OCI-LY1 (cell line): ENCODE measurements at regions not wholly inside any gene's neighbourhood (a gene's known extent, or its start where the extent isn't known, plus 50 kb on each side); places are given as distances from the start of the nearest gene placed in this dataset.

Experiments used
- H2AFZ ChIP-seq: fragments of 200-600 bp; sonication (generic), shearing (Covaris generic); 2 replicates; pipeline ENCODE4 v1.6.0; 2014; ENCODE audit warnings: antibody characterized with exemption, mild to moderate bottlenecking, low read length
- H3F3A ChIP-seq: fragments of 200-600 bp; sonication (generic), shearing (Covaris generic); 2 replicates; pipeline ENCODE4 v1.6.0; 2014; ENCODE audit warnings: mild to moderate bottlenecking, antibody characterized with exemption, low read length, moderate library complexity; ENCODE audit not compliant: insufficient read depth
- H3K27ac ChIP-seq: fragments of 200-600 bp; sonication (generic); 2 replicates; pipeline ENCODE4 v1.5.1; 2014; ENCODE audit warnings: low read length, mixed run types, mild to moderate bottlenecking, low read depth; ENCODE audit not compliant: poor library complexity, severe bottlenecking
- H3K27me3 ChIP-seq: fragments of 200-600 bp; sonication (generic); 2 replicates; pipeline ENCODE4 v1.6.0; 2014; ENCODE audit warnings: antibody characterized with exemption, mild to moderate bottlenecking, low read length, moderate library complexity; ENCODE audit not compliant: insufficient read depth
- H3K36me3 ChIP-seq: fragments of 200-600 bp; sonication (generic); 2 replicates; pipeline ENCODE4 v1.6.1; 2014; ENCODE audit warnings: mild to moderate bottlenecking, antibody characterized with exemption, low read length, moderate library complexity, mixed read lengths; ENCODE audit not compliant: insufficient read depth
- H3K4me1 ChIP-seq: fragments of 200-600 bp; sonication (generic); 2 replicates; pipeline ENCODE4 v1.5.1; 2014; ENCODE audit warnings: mild to moderate bottlenecking, low read length, moderate library complexity; ENCODE audit not compliant: insufficient read depth, severe bottlenecking
- H3K4me2 ChIP-seq: fragments of 200-600 bp; sonication (generic), shearing (Covaris generic); 2 replicates; pipeline ENCODE4 v1.6.1; 2014; ENCODE audit warnings: low read length
- H3K4me3 ChIP-seq: fragments of 200-600 bp; sonication (generic); 2 replicates; pipeline ENCODE4 v1.5.1; 2014; ENCODE audit warnings: low read length, low read depth, mild to moderate bottlenecking, mixed read lengths; ENCODE audit not compliant: poor library complexity, severe bottlenecking
- H3K79me2 ChIP-seq: fragments of 200-600 bp; shearing (Covaris generic); 2 replicates; pipeline ENCODE4 v1.6.1; 2016; ENCODE audit warnings: mixed run types, low read length, mixed read lengths; ENCODE audit not compliant: insufficient read depth
- H3K9ac ChIP-seq: fragments of 200-600 bp; sonication (generic), shearing (Covaris generic); 2 replicates; pipeline ENCODE4 v1.6.1; 2014; ENCODE audit warnings: mild to moderate bottlenecking, low read length, mixed read lengths
- H3K9me2 ChIP-seq: fragments of 200-600 bp; sonication (generic), shearing (Covaris generic); 2 replicates; pipeline ENCODE4 v1.6.1; 2014; ENCODE audit warnings: low read depth, mild to moderate bottlenecking, low read length, mixed read lengths
- H3K9me3 ChIP-seq: fragments of 200-600 bp; shearing (Covaris generic); 2 replicates; pipeline ENCODE4 v1.6.1; 2014; ENCODE audit warnings: low read length, mixed read lengths
- H4K20me1 ChIP-seq: fragments of 200-600 bp; sonication (generic), shearing (Covaris generic); 2 replicates; pipeline ENCODE4 v1.6.0; 2016; ENCODE audit warnings: mild to moderate bottlenecking, low read length; ENCODE audit not compliant: insufficient read depth
- EZH2 ChIP-seq: fragments of 200-600 bp; sonication (generic), shearing (Covaris generic); IDR thresholded peaks from 2 replicates; pipeline ENCODE4 v1.8.0; 2017; ENCODE audit warnings: borderline replicate concordance, mixed run types, mild to moderate bottlenecking, antibody characterized with exemption, low read length, moderate library complexity, mixed read lengths
- TF ChIP-seq, protein P1 (sequence below): fragments of 200-600 bp; sonication (generic), shearing (Covaris generic); IDR thresholded peaks from 2 replicates; pipeline ENCODE4 v1.5.1; 2017; ENCODE audit warnings: mild to moderate bottlenecking, antibody characterized with exemption, low read length, moderate library complexity, mixed read lengths

DNA sequence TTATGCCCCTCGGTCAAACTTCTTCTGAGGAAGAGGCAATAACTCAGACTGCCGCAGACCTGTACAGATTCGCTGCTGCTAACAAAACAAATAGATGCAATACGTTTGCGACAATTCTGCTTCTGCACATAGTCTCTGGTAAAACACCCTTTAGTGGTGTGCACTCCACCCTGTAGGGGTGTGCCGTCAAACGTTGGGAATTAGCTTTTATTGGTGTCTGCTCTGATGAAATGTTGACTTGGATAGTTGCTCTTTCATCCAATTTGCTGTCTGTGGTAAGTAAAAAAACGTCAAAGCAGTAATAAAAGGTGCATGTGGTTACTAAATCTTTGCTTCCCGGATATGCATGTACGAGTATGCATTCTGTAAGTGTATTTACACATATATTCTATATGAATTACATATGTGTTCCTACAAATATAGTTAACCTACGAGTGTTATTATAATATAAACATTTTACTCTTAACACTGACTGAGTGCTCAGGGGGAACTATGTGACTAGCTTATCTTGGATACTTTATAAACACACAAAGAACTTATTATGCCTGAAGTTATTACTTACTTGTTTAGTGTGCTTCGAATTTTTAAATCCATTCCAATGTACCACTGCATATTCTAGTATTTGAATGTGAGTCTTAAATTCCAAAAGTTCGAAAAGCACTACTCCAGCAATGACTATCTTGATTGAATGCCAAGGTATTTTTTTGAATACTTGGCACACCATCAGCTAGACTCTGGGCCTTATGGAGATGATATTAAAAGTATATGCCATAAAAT is 610.2 kb downstream of the ZEB2 start:
- Histone ChIP-seq H4K20me1 (no peaks in the 10 kb centered on the region), H3K27ac (no peak overlapping the region), H3F3A (no peaks in the 10 kb centered on the region), H3K4me1 (no peaks in the 10 kb centered on the region), H3K9me2 (no peaks in the 10 kb centered on the region), H3K36me3 (no peaks in the 10 kb centered on the region), H3K4me2 (no peak overlapping the region), H3K79me2 (no peaks in the 10 kb centered on the region), H3K4me3 (no peak overlapping the region), H2AFZ (no peak overlapping the region), H3K9ac (no peak overlapping the region), H3K27me3 (no peaks in the 10 kb centered on the region), H3K9me3 (no peaks in the 10 kb centered on the region)
- TF ChIP-seq EZH2, result no peak
- TF ChIP-seq, protein P1, sequence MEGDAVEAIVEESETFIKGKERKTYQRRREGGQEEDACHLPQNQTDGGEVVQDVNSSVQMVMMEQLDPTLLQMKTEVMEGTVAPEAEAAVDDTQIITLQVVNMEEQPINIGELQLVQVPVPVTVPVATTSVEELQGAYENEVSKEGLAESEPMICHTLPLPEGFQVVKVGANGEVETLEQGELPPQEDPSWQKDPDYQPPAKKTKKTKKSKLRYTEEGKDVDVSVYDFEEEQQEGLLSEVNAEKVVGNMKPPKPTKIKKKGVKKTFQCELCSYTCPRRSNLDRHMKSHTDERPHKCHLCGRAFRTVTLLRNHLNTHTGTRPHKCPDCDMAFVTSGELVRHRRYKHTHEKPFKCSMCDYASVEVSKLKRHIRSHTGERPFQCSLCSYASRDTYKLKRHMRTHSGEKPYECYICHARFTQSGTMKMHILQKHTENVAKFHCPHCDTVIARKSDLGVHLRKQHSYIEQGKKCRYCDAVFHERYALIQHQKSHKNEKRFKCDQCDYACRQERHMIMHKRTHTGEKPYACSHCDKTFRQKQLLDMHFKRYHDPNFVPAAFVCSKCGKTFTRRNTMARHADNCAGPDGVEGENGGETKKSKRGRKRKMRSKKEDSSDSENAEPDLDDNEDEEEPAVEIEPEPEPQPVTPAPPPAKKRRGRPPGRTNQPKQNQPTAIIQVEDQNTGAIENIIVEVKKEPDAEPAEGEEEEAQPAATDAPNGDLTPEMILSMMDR, result no peak

- Histone ChIP-seq H3K4me1 (no peaks in the 10 kb centered on the region), H3K9me2 (no peaks in the 10 kb centered on the region), H3K27ac (no peak overlapping the region), H3K4me3 (no peak overlapping the region), H3K9me3 (no peaks in the 10 kb centered on the region), H4K20me1 (no peaks in the 10 kb centered on the region), H2AFZ (no peak overlapping the region), H3K4me2 (no peak overlapping the region), H3K27me3 (no peaks in the 10 kb centered on the region), H3F3A (no peaks in the 10 kb centered on the region), H3K36me3 (no peaks in the 10 kb centered on the region), H3K9ac (no peak overlapping the region), H3K79me2 (no peaks in the 10 kb centered on the region)
- TF ChIP-seq, protein P1, result no peak
- TF ChIP-seq EZH2, result no peak
These were observed 611.1 kb downstream of the ZEB2 start for GRCh38 chr2:143908843-143909242.

DNA sequence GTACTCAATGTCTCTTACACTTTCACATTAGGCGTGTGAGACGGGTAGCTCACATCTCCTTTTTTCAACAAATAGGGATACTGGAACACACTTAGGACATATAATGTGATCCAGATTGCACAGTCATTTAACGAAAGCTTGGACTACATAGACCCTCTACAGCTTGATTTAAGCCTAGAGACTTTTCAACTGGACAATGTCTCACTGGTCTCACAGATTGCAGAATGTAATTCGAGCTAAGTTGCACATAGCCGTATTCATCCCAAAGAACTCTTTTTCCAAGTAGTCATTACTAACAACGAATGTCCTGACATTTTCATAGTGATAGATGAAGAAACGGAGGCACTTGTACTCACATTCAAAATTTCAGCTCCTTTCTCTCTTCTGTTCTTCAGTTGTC is 612.1 kb downstream of the ZEB2 start:
- H3K9me3 ChIP-seq, result no peaks in the 10 kb centered on the region
- no peak overlapping the region for H2AFZ ChIP-seq
- no peak overlapping the region for H3K4me2 ChIP-seq
- no peak overlapping the region for H3K9ac ChIP-seq
- no peaks in the 10 kb centered on the region for H3F3A ChIP-seq
- H3K36me3 ChIP-seq, result no peaks in the 10 kb centered on the region
- H3K79me2 ChIP-seq, result no peaks in the 10 kb centered on the region
- H3K27ac ChIP-seq, result no peak overlapping the region
- TF ChIP-seq, protein P1, result no peak
- no peak for TF ChIP-seq EZH2
- no peaks in the 10 kb centered on the region for H4K20me1 ChIP-seq
- H3K9me2 ChIP-seq, result no peaks in the 10 kb centered on the region
- no peaks in the 10 kb centered on the region for H3K27me3 ChIP-seq
- H3K4me3 ChIP-seq, result no peak overlapping the region
- H3K4me1 ChIP-seq, result no peaks in the 10 kb centered on the region
